ENCODE measurements at regions not wholly inside any gene's neighbourhood (a gene's known extent, or its start where the extent isn't known, plus 50 kb on each side); places are given as distances from the start of the nearest gene placed in this dataset.

GRCh38 chr5:103918668-103919367 is 356.2 kb upstream of the NUDT12 start:
- Histone ChIP-seq H3K9me3 (ENCODE audit: control insufficient read depth, insufficient read depth, low read length) (no peaks in the 10 kb centered on the region), H3K4me1 (ENCODE audit: control insufficient read depth, insufficient read depth, low read length) (no peaks in the 10 kb centered on the region), H3K4me3 (ENCODE audit: low read length) (no peak overlapping the region), H3K36me3 (ENCODE audit: control insufficient read depth, insufficient read depth, low read length) (no peaks in the 10 kb centered on the region), H3K27ac (ENCODE audit: low read length) (no peak overlapping the region), H3K27me3 (ENCODE audit: control insufficient read depth, insufficient read depth, low read length) (no peaks in the 10 kb centered on the region)
- peaks cover 0 to 2% of the 10 kb centered on the region in 2 donors for H3K9me3 Mint-ChIP-seq
- H3K27me3 Mint-ChIP-seq (ENCODE audit: low read depth in 2 of 2): no peaks in the 10 kb centered on the region
- TF ChIP-seq, protein P1, sequence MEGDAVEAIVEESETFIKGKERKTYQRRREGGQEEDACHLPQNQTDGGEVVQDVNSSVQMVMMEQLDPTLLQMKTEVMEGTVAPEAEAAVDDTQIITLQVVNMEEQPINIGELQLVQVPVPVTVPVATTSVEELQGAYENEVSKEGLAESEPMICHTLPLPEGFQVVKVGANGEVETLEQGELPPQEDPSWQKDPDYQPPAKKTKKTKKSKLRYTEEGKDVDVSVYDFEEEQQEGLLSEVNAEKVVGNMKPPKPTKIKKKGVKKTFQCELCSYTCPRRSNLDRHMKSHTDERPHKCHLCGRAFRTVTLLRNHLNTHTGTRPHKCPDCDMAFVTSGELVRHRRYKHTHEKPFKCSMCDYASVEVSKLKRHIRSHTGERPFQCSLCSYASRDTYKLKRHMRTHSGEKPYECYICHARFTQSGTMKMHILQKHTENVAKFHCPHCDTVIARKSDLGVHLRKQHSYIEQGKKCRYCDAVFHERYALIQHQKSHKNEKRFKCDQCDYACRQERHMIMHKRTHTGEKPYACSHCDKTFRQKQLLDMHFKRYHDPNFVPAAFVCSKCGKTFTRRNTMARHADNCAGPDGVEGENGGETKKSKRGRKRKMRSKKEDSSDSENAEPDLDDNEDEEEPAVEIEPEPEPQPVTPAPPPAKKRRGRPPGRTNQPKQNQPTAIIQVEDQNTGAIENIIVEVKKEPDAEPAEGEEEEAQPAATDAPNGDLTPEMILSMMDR (IDR thresholded peaks at IDR 0.05): no peak
- intact Hi-C loops (cut with micrococcal nuclease): no loop called here
- no peaks in the 10 kb centered on the region for H3K36me3 Mint-ChIP-seq
- DNase-seq (no peak), ATAC-seq (no peak)
- no peak overlapping the region for H3K4me3 Mint-ChIP-seq
- H3K27ac Mint-ChIP-seq: no peak overlapping the region
- H3K4me1 Mint-ChIP-seq: no peaks in the 10 kb centered on the region

DNA sequence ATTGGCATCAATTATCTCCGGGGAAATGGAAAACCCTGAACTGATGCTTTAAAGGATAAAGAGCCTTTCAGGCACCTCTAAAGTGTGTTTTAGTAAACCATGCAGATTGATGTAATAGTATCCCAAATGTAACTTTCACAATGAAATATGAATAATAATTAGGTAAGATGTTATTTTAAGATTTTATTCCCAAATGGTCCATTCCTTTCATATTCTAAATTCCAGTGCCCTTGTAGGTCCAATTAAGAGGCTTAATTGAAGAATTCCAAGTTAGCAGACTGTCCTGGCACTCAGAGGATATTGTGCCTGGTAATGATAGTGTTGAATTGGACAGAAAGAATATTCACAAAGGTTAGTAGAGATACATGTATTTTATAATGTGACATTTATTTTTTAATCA is 352.5 kb upstream of the NUDT12 start:
- Histone ChIP-seq H3K36me3 (ENCODE audit: control insufficient read depth, insufficient read depth, low read length) (no peaks in the 10 kb centered on the region), H3K27me3 (ENCODE audit: control insufficient read depth, insufficient read depth, low read length) (no peaks in the 10 kb centered on the region), H3K4me3 (ENCODE audit: low read length) (no peak overlapping the region), H3K27ac (ENCODE audit: low read length) (no peak overlapping the region), H3K4me1 (ENCODE audit: control insufficient read depth, insufficient read depth, low read length) (no peaks in the 10 kb centered on the region), H3K9me3 (ENCODE audit: control insufficient read depth, insufficient read depth, low read length) (no peaks in the 10 kb centered on the region)
- DNase-seq: no peak
- intact Hi-C loops (cut with micrococcal nuclease): no loop called here
- no peaks in the 10 kb centered on the region for H3K36me3 Mint-ChIP-seq
- no peaks in the 10 kb centered on the region for H3K27me3 Mint-ChIP-seq (ENCODE audit: low read depth in 2 of 2)
- WGBS (ENCODE audit: insufficient coverage): 94% methylated on average over 1 of the region's 1 CpG
- ATAC-seq: no peak
- H3K4me1 Mint-ChIP-seq: no peaks in the 10 kb centered on the region
- no peak overlapping the region for H3K4me3 Mint-ChIP-seq
- H3K9me3 Mint-ChIP-seq: peaks cover 3 to 4% of the 10 kb centered on the region in 2 donors
- H3K27ac Mint-ChIP-seq: no peak overlapping the region
- TF ChIP-seq, protein P1 (IDR thresholded peaks at IDR 0.05): no peak

DNA sequence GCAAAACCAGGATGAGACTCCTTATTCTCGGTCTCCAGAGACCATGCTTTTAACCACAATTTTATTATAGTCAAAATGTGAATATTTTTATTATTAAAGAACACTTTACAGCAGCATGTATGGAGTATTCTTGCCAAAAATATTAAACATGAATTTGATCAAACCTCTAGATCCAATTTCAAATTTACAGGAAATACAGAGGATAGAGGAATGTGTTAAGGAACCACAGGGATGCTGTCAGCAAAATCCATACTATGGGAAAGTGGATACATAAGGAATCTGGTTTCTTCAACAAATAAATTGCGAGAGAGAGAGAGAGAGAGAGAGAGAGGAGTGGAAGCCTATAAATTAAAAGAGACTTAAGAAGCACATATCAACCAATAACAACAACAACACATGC is 348.2 kb upstream of the NUDT12 start:
- no peaks in the 10 kb centered on the region for H3K27me3 Mint-ChIP-seq (ENCODE audit: low read depth in 2 of 2)
- H3K27ac Mint-ChIP-seq: no peak overlapping the region
- H3K36me3 ChIP-seq (ENCODE audit: control insufficient read depth, insufficient read depth, low read length): no peaks in the 10 kb centered on the region
- intact Hi-C loops (cut with micrococcal nuclease): no loop called here
- no peaks in the 10 kb centered on the region for H3K4me1 Mint-ChIP-seq
- DNase-seq: no peak
- H3K4me3 ChIP-seq (ENCODE audit: low read length): no peak overlapping the region
- ATAC-seq: no peak
- no CpG with 5 or more reads among the region's 2 CpGs for WGBS (ENCODE audit: insufficient coverage)
- TF ChIP-seq, protein P1 (IDR thresholded peaks at IDR 0.05): no peak
- H3K27ac ChIP-seq (ENCODE audit: low read length): no peak overlapping the region
- no peaks in the 10 kb centered on the region for H3K36me3 Mint-ChIP-seq
- no peaks in the 10 kb centered on the region for H3K9me3 ChIP-seq (ENCODE audit: control insufficient read depth, insufficient read depth, low read length)
- H3K27me3 ChIP-seq (ENCODE audit: control insufficient read depth, insufficient read depth, low read length): no peaks in the 10 kb centered on the region
- no peaks in the 10 kb centered on the region for H3K4me1 ChIP-seq (ENCODE audit: control insufficient read depth, insufficient read depth, low read length)
- peaks cover 2 to 3% of the 10 kb centered on the region in 2 donors for H3K9me3 Mint-ChIP-seq
- no peak overlapping the region for H3K4me3 Mint-ChIP-seq

GRCh38 chr5:103910011-103910410 is 347.4 kb upstream of the NUDT12 start:
- H3K4me3 ChIP-seq (ENCODE audit: low read length): no peak overlapping the region
- intact Hi-C loops (cut with micrococcal nuclease): no loop called here
- Mint-ChIP-seq H3K27ac (no peak overlapping the region), H3K9me3 (peaks cover 2 to 6% of the 10 kb centered on the region in 2 donors), H3K36me3 (no peaks in the 10 kb centered on the region), H3K27me3 (ENCODE audit: low read depth in 2 of 2) (no peaks in the 10 kb centered on the region), H3K4me1 (no peaks in the 10 kb centered on the region), H3K4me3 (no peak overlapping the region)
- WGBS (ENCODE audit: insufficient coverage): 83% methylated on average over 2 of the region's 2 CpGs
- H3K27me3 ChIP-seq (ENCODE audit: control insufficient read depth, insufficient read depth, low read length): no peaks in the 10 kb centered on the region
- TF ChIP-seq, protein P1 (IDR thresholded peaks at IDR 0.05): no peak
- H3K27ac ChIP-seq (ENCODE audit: low read length): no peak overlapping the region
- H3K4me1 ChIP-seq (ENCODE audit: control insufficient read depth, insufficient read depth, low read length): no peaks in the 10 kb centered on the region
- ATAC-seq (no peak), DNase-seq (no peak)
- H3K36me3 ChIP-seq (ENCODE audit: control insufficient read depth, insufficient read depth, low read length): no peaks in the 10 kb centered on the region
- no peaks in the 10 kb centered on the region for H3K9me3 ChIP-seq (ENCODE audit: control insufficient read depth, insufficient read depth, low read length)

Measured in natural killer cell (primary cell).